Eye (tissue), 1 donor: ENCODE measurements at regions not wholly inside any gene's neighbourhood (a gene's known extent, or its start where the extent isn't known, plus 50 kb on each side); places are given as distances from the start of the nearest gene placed in this dataset.
A peak's percentile ranks its signal among the peaks of the same experiment; 100 is the strongest.

ENCODE experiments used
- DNase-seq: peaks from one replicate; pipeline ENCODE4 v3.0.0-alpha.2; 2015

GRCh38 chr7:424961-425793 is 94.5 kb downstream of the PDGFA start:
- DNase-seq = no peak

- DNase-seq = no peak
These were observed 93.9 kb downstream of the PDGFA start for GRCh38 chr7:425794-426188.

DNA sequence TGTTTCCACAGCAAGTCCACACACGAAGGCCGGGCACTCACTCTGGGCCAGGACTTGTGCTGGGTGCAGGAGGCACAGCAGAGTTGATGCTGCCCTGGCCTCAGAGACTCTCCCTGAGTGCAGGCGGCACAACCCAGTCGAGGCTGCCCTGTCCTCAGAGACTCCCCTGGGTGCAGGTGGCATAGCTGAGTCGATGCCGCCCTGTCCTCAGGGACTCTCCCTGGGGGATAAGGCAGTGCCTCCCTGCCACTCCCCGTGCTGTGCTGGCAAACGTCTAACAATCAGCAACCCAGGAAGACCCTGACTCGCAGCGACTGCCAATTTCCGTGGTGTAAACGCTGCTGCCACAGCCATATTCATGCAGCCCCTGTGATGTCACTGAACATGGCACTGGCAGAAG is 93.1 kb downstream of the PDGFA start:
- no peak for DNase-seq

- DNase-seq = no peak
These were observed 92.0 kb downstream of the PDGFA start for GRCh38 chr7:427506-428103.

DNA sequence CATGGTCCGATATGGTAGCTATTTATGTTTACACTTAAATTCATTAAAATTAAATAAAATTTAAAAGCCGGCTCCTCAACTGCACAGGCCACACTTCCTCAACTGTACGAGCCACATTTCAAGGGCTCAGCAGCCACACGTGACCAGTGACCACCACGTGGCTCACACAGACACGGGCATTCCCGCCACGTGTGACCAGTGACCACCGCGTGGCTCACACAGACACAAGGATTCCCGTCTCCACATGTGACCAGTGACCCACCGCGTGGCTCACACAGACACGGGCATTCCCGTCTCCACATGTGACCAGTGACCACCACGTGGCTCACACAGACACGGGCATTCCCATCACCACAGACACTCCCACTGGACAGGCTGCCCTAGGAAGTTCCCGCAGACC is 91.3 kb downstream of the PDGFA start:
- DNase-seq = no peak

GRCh38 chr7:428927-429827 is 90.5 kb downstream of the PDGFA start:
- no peak for DNase-seq

- DNase-seq = no peak
These were observed 89.8 kb downstream of the PDGFA start for GRCh38 chr7:429828-430180.

DNA sequence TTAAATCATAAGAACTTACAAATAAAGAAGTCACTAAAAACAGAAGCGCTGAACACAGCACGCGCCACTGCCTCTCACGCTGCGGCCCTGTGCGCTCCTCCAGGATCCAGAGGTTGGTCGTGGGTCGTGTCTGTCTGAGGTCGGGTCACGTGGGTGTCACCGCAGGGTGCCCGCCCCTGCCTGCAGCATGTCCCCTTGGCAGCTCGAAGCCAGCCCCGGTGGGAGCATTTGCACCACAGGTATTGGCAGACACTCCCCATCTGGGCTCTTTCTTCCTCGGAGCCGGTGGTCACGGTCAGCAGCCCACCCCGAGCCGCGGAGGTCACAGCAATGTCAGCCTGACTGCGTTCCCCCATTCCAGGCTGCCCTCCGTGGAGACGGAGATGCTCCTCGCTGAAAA is 88.6 kb downstream of the PDGFA start:
- no peak for DNase-seq

GRCh38 chr7:431658-432111 is 88.0 kb downstream of the PDGFA start:
- DNase-seq = no peak

GRCh38 chr7:432256-432655 is 87.4 kb downstream of the PDGFA start:
- DNase-seq = no peak

DNA sequence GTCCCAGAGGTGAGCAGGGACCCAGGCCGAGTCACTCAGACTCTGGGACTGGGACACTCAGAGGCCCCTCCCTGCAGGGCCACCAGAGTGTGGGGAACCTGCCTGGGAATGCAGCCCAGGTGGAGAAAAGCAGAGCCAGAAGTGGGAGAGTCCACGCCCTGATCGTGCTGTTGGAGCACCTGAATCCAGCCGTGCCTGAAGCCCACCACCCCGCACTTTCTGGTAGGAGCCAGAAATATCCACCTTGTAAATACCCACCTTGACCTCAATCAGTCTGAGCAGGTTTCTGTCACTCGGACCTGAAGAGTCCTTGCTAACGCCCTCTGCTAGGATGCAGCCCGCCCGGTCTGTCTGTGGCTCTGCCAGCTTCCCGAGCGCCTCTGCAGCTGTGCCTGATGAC is 86.7 kb downstream of the PDGFA start:
- no peak for DNase-seq

- no peak for DNase-seq
These were observed 86.1 kb downstream of the PDGFA start for GRCh38 chr7:433558-433957.

- peak; percentile 67 for DNase-seq
These were observed 84.6 kb downstream of the PDGFA start for GRCh38 chr7:434891-435629.

DNA sequence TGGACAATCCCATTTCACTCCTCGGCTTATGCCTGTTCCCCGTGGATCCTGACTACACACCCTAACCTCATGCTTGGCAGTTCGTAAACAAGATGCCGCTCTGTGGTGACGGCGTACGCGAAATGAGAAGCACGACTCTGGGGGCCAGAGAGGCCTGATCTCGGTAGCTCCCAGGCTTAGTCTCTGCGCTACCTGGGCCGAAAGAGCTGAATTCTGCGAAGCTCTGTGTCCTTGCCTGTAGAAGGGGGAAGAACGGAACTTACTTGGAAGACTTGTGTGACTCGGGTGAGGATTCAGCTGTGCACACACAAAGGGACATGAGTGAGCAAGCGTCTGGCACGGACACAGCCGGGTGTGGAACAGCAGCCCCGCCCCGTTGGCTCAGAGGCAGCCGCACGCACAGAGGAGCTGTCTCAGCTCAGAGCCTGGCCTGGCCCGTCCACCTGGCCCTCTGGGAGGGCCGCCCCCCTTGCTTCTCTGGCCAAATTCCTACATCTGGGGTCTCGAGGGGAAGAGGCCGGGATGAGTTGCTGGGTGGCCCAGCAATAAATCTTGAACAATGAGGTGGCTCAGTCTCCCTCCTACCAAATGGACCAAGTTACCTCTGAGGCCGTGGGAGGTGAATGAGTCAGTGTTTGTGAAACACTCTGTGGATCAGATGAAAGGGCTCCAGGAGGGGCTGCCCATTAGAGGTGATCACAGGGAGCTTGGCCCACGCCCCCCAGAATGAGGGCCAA is 83.8 kb downstream of the PDGFA start:
- DNase-seq = no peak

DNA sequence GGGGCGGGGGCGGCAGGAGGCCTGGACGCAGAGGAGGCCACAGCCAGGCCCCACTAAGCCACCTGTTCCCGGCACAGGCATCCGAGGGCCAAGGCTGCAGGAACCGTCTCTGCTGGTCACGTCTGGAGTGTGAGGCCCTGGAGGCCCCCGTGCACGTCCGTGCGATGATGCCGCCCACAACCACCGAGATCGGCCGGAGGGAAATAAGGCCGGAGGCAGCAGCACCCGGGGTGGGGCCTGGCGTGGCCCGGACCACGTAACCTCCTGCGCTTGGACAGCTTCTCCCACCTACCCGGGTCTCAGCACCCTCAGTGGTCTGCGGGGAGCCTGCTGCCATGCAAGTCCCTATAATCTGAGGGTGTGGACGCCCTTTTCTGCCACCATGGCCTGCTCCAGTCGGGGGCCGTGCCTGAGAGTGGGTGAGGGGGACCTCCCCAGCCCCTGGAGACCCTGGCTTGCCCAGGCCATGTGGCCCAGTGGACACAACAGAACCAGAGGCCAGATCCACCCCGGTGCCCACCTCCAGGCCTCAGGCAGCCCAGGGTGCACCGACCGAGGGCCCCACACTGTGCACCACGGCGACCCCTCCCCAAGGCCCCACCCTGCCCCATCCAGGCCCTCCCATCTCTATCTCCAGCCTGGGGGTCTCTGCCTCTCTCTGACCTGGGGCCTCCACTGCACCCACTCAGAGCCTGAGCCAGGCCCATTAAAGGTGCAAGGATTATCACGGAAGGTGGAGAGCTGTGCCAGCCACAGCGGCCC is 83.1 kb downstream of the PDGFA start:
- DNase-seq = no peak

- peak; percentile 53 for DNase-seq
These were observed 82.1 kb downstream of the PDGFA start for GRCh38 chr7:437329-438251.

DNA sequence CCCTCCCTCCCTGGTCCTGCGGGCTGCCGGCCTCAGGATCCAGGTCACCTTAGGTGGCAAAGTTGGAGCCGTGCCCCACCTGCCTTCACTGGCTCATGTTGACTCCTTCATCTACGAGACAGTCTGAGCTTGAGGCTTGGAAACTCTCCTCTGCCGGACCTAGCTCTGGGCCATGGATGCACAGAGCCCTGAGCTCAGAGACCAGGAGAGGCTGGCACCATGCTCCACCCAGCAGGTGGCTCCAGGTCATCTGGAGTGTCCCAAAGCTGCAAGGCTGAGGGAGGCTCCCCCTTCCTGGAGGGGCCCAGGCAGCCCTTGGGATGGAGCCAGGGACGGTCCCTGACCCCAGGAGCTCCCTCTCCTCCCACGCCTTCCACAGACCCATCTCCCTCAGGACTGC is 81.3 kb downstream of the PDGFA start:
- no peak for DNase-seq

DNA sequence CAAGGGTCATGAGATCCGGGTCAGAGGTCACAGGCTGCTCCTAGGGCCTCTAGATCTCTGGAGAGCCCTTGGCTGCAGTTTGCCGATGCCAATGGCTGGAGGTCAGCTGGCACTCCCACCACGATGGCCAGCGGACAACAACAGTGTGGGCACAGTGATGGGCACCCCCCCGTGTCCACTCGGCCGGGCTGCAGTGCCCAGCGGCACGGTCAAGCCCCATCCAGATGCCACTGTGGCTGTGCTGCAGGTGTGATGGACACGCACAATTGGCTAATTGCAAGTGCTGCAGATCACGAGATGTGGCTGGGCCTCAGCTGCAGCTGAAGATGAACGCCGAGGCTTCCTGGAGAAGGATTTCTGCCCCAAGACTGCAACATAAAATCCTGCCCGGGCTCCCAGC is 80.7 kb downstream of the PDGFA start:
- no peak for DNase-seq

- no peak for DNase-seq
These were observed 79.4 kb downstream of the PDGFA start for GRCh38 chr7:440059-440749.
